Smooth muscle cell (in vitro differentiated cells): ENCODE measurements at regions not wholly inside any gene's neighbourhood (a gene's known extent, or its start where the extent isn't known, plus 50 kb on each side); places are given as distances from the start of the nearest gene placed in this dataset.

ENCODE experiments used
- DNase-seq: peaks from one replicate; lab custom pipeline; 2025; ENCODE audit not compliant: unreplicated experiment; lab: John Stamatoyannopoulos, UW
- H2AFZ ChIP-seq: fragments of 200-600 bp; sonication (generic); 2 replicates; pipeline ENCODE4 v1.6.0; 2016; ENCODE audit warnings: antibody characterized with exemption, low read depth, mild to moderate bottlenecking
- H3F3A ChIP-seq: fragments of 200-600 bp; sonication (generic); 2 replicates; pipeline ENCODE4 v1.6.0; 2017; ENCODE audit warnings: antibody characterized with exemption, low read depth
- H3K27ac ChIP-seq: fragments of 200-600 bp; sonication (generic); 2 replicates; pipeline ENCODE4 v1.5.1; 2016; ENCODE audit warnings: low read depth, mild to moderate bottlenecking
- H3K27me3 ChIP-seq: fragments of 200-600 bp; sonication (generic); 2 replicates; pipeline ENCODE4 v1.6.1; 2016; ENCODE audit warnings: low read depth, mild to moderate bottlenecking
- H3K36me3 ChIP-seq: fragments of 200-600 bp; sonication (generic); 2 replicates; pipeline ENCODE4 v1.5.1; 2016; ENCODE audit warnings: low read depth
- H3K4me1 ChIP-seq: fragments of 200-600 bp; sonication (generic); 2 replicates; pipeline ENCODE4 v1.5.1; 2016; ENCODE audit warnings: low read depth
- H3K4me2 ChIP-seq: fragments of 200-600 bp; sonication (generic); 2 replicates; pipeline ENCODE4 v1.6.0; 2016; ENCODE audit warnings: mild to moderate bottlenecking
- H3K4me3 ChIP-seq: fragments of 200-600 bp; sonication (generic); 2 replicates; pipeline ENCODE4 v1.5.1; 2016; ENCODE audit warnings: mild to moderate bottlenecking
- H3K79me2 ChIP-seq: fragments of 200-600 bp; sonication (generic); 2 replicates; pipeline ENCODE4 v1.6.0; 2016; ENCODE audit warnings: low read depth, mild to moderate bottlenecking
- H3K9ac ChIP-seq: fragments of 200-600 bp; sonication (generic); 2 replicates; pipeline ENCODE4 v1.6.0; 2016; ENCODE audit warnings: low read depth
- H3K9me3 ChIP-seq: fragments of 200-600 bp; sonication (generic); replicated peaks from 2 replicates; pipeline ENCODE4 v1.5.1; 2016; ENCODE audit warnings: low read depth
- H4K20me1 ChIP-seq: fragments of 200-600 bp; sonication (generic); 2 replicates; pipeline ENCODE4 v1.6.0; 2016; ENCODE audit warnings: low read depth
- CTCF ChIP-seq: fragments of 200-600 bp; sonication (generic); IDR thresholded peaks from 2 replicates; pipeline ENCODE4 v1.5.1; 2017; ENCODE audit warnings: borderline replicate concordance, mild to moderate bottlenecking, antibody characterized with exemption; ENCODE audit not compliant: insufficient read depth, poor library complexity, severe bottlenecking
- WGBS: methylation state at CpG from one replicate; pipeline ENCODE4 v1.1.7; 2016; ENCODE audit warnings: low lambda C conversion rate; 5-methylcytosine and 5-hydroxymethylcytosine counted together

DNA sequence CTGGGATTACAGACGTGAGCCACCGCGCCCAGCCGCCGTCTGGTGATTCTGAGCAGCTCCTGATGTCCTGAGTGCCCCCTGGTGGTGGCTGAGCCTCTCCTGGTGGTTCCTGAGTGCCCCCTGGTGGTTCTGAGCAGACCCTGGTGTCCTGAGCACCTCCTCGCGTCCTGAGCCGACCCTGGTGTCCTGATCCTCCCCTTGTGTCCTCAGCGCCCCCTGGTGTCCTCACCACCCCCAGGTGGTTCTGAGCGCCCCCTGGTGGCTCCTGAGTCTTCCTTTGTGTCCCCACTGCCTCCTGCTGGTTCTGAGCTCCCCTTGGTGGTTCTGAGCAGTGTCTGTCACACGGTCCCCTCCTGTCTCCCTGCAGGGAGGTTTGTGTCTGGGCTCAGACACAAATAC, 1304.9 kb downstream of the TMEM121 start:
- H3K79me2 ChIP-seq: no peaks in the 10 kb centered on the region
- no peak overlapping the region for H3K4me3 ChIP-seq
- H3K9me3 ChIP-seq: no peaks in the 10 kb centered on the region
- H3K27me3 ChIP-seq: no peaks in the 10 kb centered on the region
- no peak overlapping the region for H3K9ac ChIP-seq
- H3F3A ChIP-seq: no peaks in the 10 kb centered on the region
- no peak overlapping the region for H3K4me2 ChIP-seq
- TF ChIP-seq CTCF: no peak
- H3K27ac ChIP-seq: no peak overlapping the region
- H3K36me3 ChIP-seq: no peaks in the 10 kb centered on the region
- H3K4me1 ChIP-seq: no peaks in the 10 kb centered on the region
- DNase-seq: no peak
- no peaks in the 10 kb centered on the region for H4K20me1 ChIP-seq
- WGBS: 88% methylated on average over 11 of the region's 11 CpGs
- H2AFZ ChIP-seq: no peak overlapping the region

GRCh38 chr14:106837870-106838269, 1311.5 kb downstream of the TMEM121 start:
- Histone ChIP-seq H3K27me3 (no peaks in the 10 kb centered on the region), H3K9ac (no peak overlapping the region), H3K27ac (no peak overlapping the region), H2AFZ (no peak overlapping the region), H3K9me3 (no peaks in the 10 kb centered on the region), H3K4me1 (no peaks in the 10 kb centered on the region), H4K20me1 (no peaks in the 10 kb centered on the region), H3K4me3 (no peak overlapping the region), H3K4me2 (no peak overlapping the region), H3F3A (no peaks in the 10 kb centered on the region), H3K79me2 (no peaks in the 10 kb centered on the region), H3K36me3 (no peaks in the 10 kb centered on the region)
- WGBS: 81% methylated on average over 4 of the region's 4 CpGs
- no peak for TF ChIP-seq CTCF
- no peak for DNase-seq

- Histone ChIP-seq H3K9me3 (no peaks in the 10 kb centered on the region), H3F3A (no peaks in the 10 kb centered on the region), H3K9ac (no peak overlapping the region), H3K27ac (no peak overlapping the region), H3K4me3 (no peak overlapping the region), H4K20me1 (no peaks in the 10 kb centered on the region), H3K79me2 (no peaks in the 10 kb centered on the region), H3K36me3 (no peaks in the 10 kb centered on the region), H3K4me1 (no peaks in the 10 kb centered on the region), H3K4me2 (no peak overlapping the region), H3K27me3 (no peaks in the 10 kb centered on the region), H2AFZ (no peak overlapping the region)
- no peak for DNase-seq
- no peak for TF ChIP-seq CTCF
- WGBS: 80% methylated on average over 18 of the region's 18 CpGs
These were observed 1312.8 kb downstream of the TMEM121 start for GRCh38 chr14:106838991-106839769.

GRCh38 chr14:106840258-106840657, 1313.9 kb downstream of the TMEM121 start:
- H3K4me1 ChIP-seq: no peaks in the 10 kb centered on the region
- H2AFZ ChIP-seq: no peak overlapping the region
- DNase-seq: no peak
- H3K27me3 ChIP-seq: no peaks in the 10 kb centered on the region
- H3K79me2 ChIP-seq: no peaks in the 10 kb centered on the region
- no peak overlapping the region for H3K27ac ChIP-seq
- H4K20me1 ChIP-seq: no peaks in the 10 kb centered on the region
- 65% methylated on average over 2 of the region's 2 CpGs for WGBS
- TF ChIP-seq CTCF: no peak
- H3K9me3 ChIP-seq: no peaks in the 10 kb centered on the region
- no peak overlapping the region for H3K4me2 ChIP-seq
- no peaks in the 10 kb centered on the region for H3F3A ChIP-seq
- H3K9ac ChIP-seq: no peak overlapping the region
- H3K4me3 ChIP-seq: no peak overlapping the region
- no peaks in the 10 kb centered on the region for H3K36me3 ChIP-seq
